ENCODE measurements at regions not wholly inside any gene's neighbourhood (a gene's known extent, or its start where the extent isn't known, plus 50 kb on each side); places are given as distances from the start of the nearest gene placed in this dataset.
"Not testable (repeated sequence)": the region's sequence is repeated elsewhere in the genome, so short reads cannot be mapped to it uniquely, and the experiment has no call there.

- in situ Hi-C loops (cut with HindIII; ENCODE audit: low sequenced_read_pairs) = not testable (repeated sequence)
These were observed 454.3 kb upstream of the SLITRK6 start for GRCh38 chr13:86253497-86253896.

GRCh38 chr13:86255820-86256219 lies 456.6 kb upstream of the SLITRK6 start:
- in situ Hi-C loops (cut with HindIII; ENCODE audit: low sequenced_read_pairs) = not testable (repeated sequence)

DNA sequence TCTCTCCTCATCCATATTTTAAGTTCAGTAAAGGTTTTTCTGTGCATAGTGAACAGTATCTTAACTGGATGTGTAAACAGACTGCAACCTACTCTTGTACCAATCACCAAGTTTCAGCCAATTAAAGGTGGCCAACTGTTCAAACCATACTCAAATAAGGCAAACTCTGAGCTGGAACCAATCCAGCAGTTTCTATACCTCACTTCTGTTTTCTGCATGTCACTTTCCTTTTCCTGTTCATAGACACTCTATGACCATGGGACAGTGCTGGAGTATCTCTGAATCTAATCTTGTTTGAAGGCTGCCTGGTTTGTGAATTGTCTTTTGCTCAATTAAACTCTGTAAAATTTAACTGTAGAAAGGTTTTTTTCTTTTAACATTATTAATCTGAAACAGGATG lies 470.3 kb upstream of the SLITRK6 start:
- in situ Hi-C loops (cut with HindIII; ENCODE audit: low sequenced_read_pairs) = no loop called here

- in situ Hi-C loops (cut with HindIII; ENCODE audit: low sequenced_read_pairs) = no loop called here
These were observed 483.2 kb upstream of the SLITRK6 start for GRCh38 chr13:86282442-86282841.

- in situ Hi-C loops (cut with HindIII; ENCODE audit: low sequenced_read_pairs) = no loop called here
These were observed 483.8 kb upstream of the SLITRK6 start for GRCh38 chr13:86283031-86283430.

GRCh38 chr13:86298725-86299124 lies 499.5 kb upstream of the SLITRK6 start:
- in situ Hi-C loops (cut with HindIII; ENCODE audit: low sequenced_read_pairs) = no loop called here

DNA sequence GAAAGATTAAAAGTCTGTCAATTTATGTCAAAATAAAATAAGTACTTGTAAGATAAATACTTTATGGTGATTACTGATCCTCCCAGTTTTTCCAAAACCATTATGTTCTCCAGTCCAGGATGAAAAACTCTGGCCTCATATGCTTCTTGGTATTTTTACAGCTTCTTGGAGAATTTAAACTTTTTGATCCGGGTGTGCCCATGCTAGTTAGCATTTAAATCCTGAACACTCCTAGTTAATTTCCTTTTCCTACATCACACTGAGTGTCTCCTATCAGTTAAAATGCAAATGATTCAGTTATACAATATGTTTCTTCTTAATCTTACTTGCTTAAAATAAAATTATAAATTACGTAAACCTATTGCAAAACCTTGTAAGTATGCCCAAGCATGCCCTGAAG lies 499.9 kb upstream of the SLITRK6 start:
- in situ Hi-C loops (cut with HindIII; ENCODE audit: low sequenced_read_pairs) = no loop called here

DNA sequence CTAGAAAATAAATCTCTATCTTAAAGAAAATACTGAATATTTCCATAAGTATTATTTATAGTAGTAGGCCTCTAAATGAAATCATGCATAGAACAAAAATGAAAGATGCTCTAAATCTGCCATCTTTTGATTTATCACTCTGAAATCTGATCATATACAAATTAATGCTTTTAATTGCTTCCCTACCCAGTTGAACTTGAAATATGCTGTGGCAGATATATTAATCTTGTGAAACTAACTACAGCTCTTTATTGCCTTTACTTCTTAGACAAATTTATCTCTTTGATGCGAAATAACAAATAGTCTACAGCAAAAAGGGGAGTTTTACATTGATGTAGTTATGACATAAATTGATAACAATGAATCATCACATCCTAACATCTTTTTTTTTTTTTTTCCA lies 510.7 kb upstream of the SLITRK6 start:
- in situ Hi-C loops (cut with HindIII; ENCODE audit: low sequenced_read_pairs) = no loop called here

DNA sequence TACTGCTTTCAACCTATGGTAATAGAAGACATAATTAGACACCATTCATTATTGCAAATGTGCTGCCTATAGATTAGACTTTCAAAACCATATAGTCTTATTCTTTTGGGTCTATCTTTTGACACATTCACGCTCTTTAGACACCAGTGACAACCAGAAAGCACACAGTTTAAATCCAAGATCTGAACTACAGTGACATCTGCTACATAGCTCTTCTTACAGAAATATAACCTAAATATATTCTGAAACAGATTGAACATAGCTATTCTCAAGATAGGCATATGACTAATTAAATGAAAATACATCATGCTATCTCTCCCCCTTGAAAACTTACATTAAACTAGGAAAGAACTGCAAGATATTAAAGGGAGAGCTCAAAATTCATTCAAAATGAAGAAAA lies 514.2 kb upstream of the SLITRK6 start:
- in situ Hi-C loops (cut with HindIII; ENCODE audit: low sequenced_read_pairs) = no loop called here

DNA sequence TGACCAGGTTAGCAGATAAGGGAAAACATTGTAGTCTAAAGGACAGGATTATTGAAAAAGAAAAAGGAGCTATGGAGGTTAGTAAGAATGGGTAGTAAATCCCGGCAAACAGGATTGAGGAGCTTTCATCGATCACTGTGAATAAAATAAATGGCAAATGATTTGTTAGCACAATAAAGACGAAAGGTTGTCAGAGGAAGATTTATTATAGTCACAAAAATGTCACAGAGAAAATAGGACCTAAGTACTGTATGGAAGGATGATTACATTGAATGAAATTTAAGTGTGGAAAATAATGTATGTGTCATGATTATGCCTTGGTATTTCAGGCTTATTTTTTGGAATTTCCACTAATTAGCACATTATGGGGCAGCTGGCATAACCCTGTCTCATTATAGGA lies 519.2 kb upstream of the SLITRK6 start:
- in situ Hi-C loops (cut with HindIII; ENCODE audit: low sequenced_read_pairs) = no loop called here

- in situ Hi-C loops (cut with HindIII; ENCODE audit: low sequenced_read_pairs) = no loop called here
These were observed 525.0 kb upstream of the SLITRK6 start for GRCh38 chr13:86324191-86324590.

DNA sequence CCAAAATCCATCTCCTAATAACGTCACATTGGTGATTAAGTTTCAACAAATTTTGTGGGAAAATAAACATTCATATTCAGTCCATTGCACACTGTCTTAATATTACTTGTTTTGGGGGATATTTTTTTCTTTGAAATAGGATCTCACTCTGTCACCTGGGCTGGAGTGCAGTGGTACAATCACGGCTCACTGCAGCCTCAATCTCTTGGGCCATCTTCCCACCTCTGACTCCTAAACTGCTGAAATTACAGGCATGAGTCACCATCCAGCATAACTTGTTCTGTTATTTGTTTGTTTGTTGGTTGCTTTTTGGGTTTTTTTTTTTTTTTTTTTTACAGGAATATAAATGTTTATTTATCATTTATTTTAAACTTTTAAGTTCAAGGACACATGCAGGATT lies 556.1 kb upstream of the SLITRK6 start:
- in situ Hi-C loops (cut with HindIII; ENCODE audit: low sequenced_read_pairs) = no loop called here

DNA sequence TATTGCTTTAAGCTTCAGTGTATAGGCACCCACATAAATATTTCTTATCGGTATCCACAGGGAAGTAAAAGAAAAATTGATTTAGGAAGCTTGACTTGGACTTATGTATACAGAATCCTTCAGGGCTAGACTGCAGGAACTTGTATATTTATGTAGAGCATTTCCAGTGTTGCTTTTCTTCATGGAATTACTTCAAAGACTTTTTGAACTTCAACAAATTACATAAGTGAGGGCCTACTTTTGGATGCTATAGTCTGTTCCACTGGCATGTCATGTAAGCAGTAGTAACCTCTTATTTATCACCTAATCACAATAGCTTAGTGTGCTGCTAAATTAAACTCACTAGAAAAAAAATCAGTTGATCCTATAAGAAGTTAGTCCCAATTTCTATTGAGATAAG lies 557.9 kb upstream of the SLITRK6 start:
- in situ Hi-C loops (cut with HindIII; ENCODE audit: low sequenced_read_pairs) = no loop called here

GRCh38 chr13:86363749-86364148 lies 564.5 kb upstream of the SLITRK6 start:
- in situ Hi-C loops (cut with HindIII; ENCODE audit: low sequenced_read_pairs) = not testable (repeated sequence)

- in situ Hi-C loops (cut with HindIII; ENCODE audit: low sequenced_read_pairs) = no loop called here
These were observed 569.7 kb upstream of the SLITRK6 start for GRCh38 chr13:86368924-86369323.

DNA sequence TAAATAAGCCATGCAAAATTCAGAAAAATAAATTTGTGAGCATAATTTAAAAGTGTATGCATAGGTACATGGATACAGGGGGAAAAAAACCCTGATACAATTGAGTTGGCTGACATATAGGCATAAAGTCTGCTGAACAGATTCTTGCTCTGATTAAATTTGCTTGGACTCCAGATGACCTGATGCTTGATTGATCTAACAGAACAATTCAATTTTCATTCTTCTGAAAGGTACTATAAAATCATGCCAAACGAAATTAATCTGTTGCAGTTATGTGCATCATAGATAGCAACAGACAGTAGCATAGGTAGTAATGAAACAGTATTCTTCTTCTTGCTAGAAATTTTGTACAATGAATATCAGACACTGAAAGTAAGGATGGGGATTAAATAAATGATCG lies 578.2 kb upstream of the SLITRK6 start:
- in situ Hi-C loops (cut with HindIII; ENCODE audit: low sequenced_read_pairs) = no loop called here

DNA sequence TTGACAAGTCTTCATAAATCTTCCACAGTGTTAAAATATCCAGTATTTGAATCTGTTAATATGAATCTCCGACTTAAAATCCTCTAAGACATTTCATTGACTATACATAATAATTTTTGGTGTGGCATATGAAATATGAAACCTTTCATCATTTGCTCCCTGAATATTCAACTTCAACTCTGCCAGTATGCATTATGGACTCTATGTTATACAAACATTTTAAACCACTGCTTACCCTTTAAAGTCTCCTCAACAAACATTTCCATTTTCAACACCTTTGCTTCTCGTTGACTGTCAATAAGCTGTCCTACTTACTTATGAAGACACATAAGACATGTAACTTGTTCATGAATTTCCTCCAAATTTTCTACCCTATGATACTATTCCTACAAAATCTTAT lies 579.4 kb upstream of the SLITRK6 start:
- in situ Hi-C loops (cut with HindIII; ENCODE audit: low sequenced_read_pairs) = no loop called here

DNA sequence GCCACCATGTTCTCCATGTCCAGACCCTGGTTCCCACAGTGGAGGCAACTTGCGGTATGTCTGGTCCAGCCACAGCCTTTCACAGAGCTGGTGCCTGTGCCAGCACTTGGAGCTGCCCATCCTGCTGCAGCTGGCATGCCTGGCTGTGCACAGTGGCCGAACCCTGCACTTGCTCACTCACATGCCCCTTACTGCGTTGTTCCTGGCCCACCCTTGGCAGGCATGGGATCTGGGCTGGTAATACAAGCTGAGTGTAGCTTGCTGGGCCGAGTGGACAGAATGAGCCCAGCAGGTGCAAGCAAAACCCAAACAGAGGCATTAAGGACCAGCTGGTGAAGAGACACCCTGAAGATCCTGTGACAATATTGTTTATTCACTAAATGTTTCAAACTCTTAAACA lies 583.9 kb upstream of the SLITRK6 start:
- in situ Hi-C loops (cut with HindIII; ENCODE audit: low sequenced_read_pairs) = no loop called here

DNA sequence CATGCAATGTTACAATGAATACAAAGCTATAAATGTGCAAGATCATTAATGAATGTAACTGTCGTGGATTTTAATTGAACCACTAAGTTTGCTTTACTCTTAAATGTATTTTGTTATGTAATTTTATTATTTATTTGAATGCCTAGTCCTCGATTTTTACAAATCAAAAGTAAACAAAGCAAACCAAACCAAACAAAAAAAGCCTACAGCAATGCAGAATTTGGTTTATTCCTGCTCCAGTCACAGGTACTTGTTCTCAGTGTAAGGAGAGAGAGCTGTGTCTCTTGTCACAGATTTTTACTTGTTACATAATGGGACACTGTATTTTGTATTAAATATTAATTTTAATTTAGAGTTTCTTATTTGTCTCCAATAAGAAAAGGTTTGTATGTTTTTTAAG lies 584.3 kb upstream of the SLITRK6 start:
- in situ Hi-C loops (cut with HindIII; ENCODE audit: low sequenced_read_pairs) = no loop called here

DNA sequence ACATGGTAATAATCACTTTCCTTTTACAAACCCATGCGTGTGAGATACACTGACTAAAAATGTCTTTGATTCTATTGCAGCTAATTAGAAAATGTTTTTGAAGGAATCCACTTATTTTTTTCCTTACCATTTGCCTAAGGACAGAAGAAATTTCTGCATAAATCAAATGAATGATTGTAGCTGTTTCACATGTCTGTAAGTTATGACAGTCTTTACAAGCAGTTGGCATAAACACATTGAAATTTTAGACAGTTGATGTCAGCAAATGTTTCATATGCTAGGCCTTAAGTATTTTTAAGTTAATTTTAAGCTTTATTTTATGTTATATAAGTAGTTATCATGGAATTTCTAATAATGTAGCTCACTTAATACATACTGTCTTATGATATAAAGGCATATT lies 598.4 kb upstream of the SLITRK6 start:
- in situ Hi-C loops (cut with HindIII; ENCODE audit: low sequenced_read_pairs) = no loop called here

- in situ Hi-C loops (cut with HindIII; ENCODE audit: low sequenced_read_pairs) = no loop called here
These were observed 600.4 kb upstream of the SLITRK6 start for GRCh38 chr13:86399572-86399971.

- in situ Hi-C loops (cut with HindIII; ENCODE audit: low sequenced_read_pairs) = no loop called here
These were observed 603.3 kb upstream of the SLITRK6 start for GRCh38 chr13:86402500-86402899.

- in situ Hi-C loops (cut with HindIII; ENCODE audit: low sequenced_read_pairs) = no loop called here
These were observed 604.0 kb upstream of the SLITRK6 start for GRCh38 chr13:86403181-86403580.
